HEK293T (cell line): ENCODE measurements at regions not wholly inside any gene's neighbourhood (a gene's known extent, or its start where the extent isn't known, plus 50 kb on each side); places are given as distances from the start of the nearest gene placed in this dataset.

Experiments used
- ARNT ChIP-seq: fragments of 450-650 bp; IDR thresholded peaks from 2 replicates; pipeline ENCODE4 v1.6.1; 2017; ENCODE audit warnings: mild to moderate bottlenecking
- BHLHE40 ChIP-seq: fragments of 450-650 bp; IDR thresholded peaks from 2 replicates; pipeline ENCODE4 v1.6.1; 2016; ENCODE audit warnings: mild to moderate bottlenecking, moderate library complexity, borderline replicate concordance
- CTBP1 ChIP-seq: fragments of 450-650 bp; IDR thresholded peaks from 2 replicates; pipeline ENCODE4 v1.6.1; 2016; ENCODE audit warnings: borderline replicate concordance
- ELF4 ChIP-seq: fragments of 450-650 bp; IDR thresholded peaks from 2 replicates; pipeline ENCODE4 v1.6.1; 2017; ENCODE audit warnings: antibody characterized with exemption
- FOXA1 ChIP-seq: fragments of 450-650 bp; IDR thresholded peaks from 2 replicates; pipeline ENCODE4 v1.6.1; 2016; ENCODE audit warnings: mild to moderate bottlenecking
- FOXM1 ChIP-seq: fragments of 450-650 bp; IDR thresholded peaks from 2 replicates; pipeline ENCODE4 v1.6.1; 2017; ENCODE audit warnings: mild to moderate bottlenecking, borderline replicate concordance
- HDGF ChIP-seq: fragments of 450-650 bp; IDR thresholded peaks from 2 replicates; pipeline ENCODE4 v1.6.1; 2017; ENCODE audit warnings: antibody characterized with exemption, borderline replicate concordance
- NFRKB ChIP-seq: fragments of 450-650 bp; IDR thresholded peaks from 2 replicates; pipeline ENCODE4 v1.6.1; 2016; ENCODE audit warnings: mild to moderate bottlenecking, moderate library complexity
- SP1 ChIP-seq: fragments of 450-650 bp; IDR thresholded peaks from 2 replicates; pipeline ENCODE4 v1.6.1; 2017
- SUZ12 ChIP-seq: fragments of 450-650 bp; IDR thresholded peaks from 2 replicates; pipeline ENCODE4 v1.6.1; 2016; ENCODE audit warnings: mild to moderate bottlenecking
- TARDBP ChIP-seq: fragments of 450-650 bp; IDR thresholded peaks from 2 replicates; pipeline ENCODE4 v1.6.1; 2016
- TF ChIP-seq, protein P1 (sequence below): fragments of 450-650 bp; IDR thresholded peaks from 2 replicates; pipeline ENCODE4 v1.6.1; 2016

DNA sequence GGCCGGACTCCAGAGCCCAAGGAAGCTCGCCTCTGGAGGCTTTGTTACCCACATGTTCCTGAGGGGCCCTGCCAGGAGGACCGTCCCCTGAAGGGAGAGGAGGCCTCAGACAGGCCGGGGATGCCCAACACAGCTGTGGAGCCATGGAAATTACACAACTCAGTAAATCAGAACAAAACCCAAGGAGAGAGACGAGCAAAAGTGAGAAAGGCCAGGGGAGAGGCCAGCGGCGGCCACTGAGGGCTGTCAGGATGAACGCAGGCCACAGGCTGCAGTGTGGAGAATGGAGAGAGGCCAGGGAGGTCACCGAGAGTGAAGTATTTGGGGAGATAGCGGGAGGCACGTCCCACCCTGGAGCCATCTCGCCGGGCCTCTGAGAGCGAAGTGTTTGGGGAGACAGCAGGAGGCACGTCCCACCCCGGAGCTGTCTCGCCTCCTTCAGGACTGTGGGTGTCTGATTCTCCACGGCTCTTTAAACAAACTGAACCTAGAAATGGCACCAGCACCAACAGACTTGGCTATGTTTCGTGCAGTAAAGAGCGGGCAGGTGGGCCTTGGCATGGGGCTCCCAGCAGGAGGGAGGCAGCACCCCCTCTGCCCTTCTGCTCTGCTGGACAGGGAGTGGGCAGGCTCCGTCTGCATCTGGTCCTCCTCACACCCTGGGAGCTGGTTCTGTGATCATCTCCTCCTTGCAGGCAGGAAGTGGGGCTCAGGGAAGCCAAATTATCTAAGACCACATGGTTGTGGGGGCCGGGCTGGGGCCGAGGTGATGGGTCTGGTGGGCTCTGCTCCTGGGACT is 91.0 kb downstream of the YTHDF1 start:
- no peak for TF ChIP-seq CTBP1
- no peak for TF ChIP-seq HDGF
- TF ChIP-seq NFRKB = no peak
- TF ChIP-seq TARDBP = no peak
- TF ChIP-seq FOXM1 = no peak
- TF ChIP-seq SP1 = no peak
- TF ChIP-seq, protein P1, sequence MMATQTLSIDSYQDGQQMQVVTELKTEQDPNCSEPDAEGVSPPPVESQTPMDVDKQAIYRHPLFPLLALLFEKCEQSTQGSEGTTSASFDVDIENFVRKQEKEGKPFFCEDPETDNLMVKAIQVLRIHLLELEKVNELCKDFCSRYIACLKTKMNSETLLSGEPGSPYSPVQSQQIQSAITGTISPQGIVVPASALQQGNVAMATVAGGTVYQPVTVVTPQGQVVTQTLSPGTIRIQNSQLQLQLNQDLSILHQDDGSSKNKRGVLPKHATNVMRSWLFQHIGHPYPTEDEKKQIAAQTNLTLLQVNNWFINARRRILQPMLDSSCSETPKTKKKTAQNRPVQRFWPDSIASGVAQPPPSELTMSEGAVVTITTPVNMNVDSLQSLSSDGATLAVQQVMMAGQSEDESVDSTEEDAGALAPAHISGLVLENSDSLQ = no peak
- TF ChIP-seq ELF4 = no peak
- TF ChIP-seq BHLHE40 = no peak
- no peak for TF ChIP-seq SUZ12
- no peak for TF ChIP-seq FOXA1
- no peak for TF ChIP-seq ARNT
